ENCODE measurements at regions not wholly inside any gene's neighbourhood (a gene's known extent, or its start where the extent isn't known, plus 50 kb on each side); places are given as distances from the start of the nearest gene placed in this dataset.

DNA sequence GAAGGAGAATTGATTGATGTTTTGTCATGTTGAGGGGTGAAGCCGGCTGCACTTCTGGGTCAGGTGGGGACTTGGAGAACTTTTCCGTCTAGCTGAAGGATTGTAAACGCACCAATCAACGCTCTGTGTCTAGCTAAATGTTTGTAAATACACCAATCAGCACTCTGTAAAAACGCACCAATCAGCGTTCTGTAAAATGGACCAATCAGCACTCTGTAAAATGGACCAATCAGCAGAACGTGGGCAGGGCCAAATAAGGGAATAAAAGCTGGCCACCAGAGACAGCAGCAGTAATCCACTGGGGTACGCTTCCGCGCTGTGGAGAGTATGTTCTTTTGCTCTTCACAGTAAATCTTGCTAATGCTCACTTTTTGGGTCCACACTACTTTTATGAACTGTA lies 384.1 kb downstream of the FOXG1 start:
- Mint-ChIP-seq H3K9me3 (peaks cover 7% of the 10 kb centered on the region), H3K4me1 (no peaks in the 10 kb centered on the region), H3K27ac (no peak overlapping the region), H3K4me3 (no peak overlapping the region), H3K27me3 (no peaks in the 10 kb centered on the region), H3K36me3 (ENCODE audit: low read depth) (no peaks in the 10 kb centered on the region)
- ATAC-seq (ENCODE audit: low read depth) (no peak), DNase-seq (no peak)
- POLR2A ChIA-PET: no interaction called here
- CTCF ChIA-PET: no interaction called here
- intact Hi-C loops (cut with micrococcal nuclease): no loop called here
- no peak for TF ChIP-seq CTCF (IDR thresholded peaks at IDR 0.05)

DNA sequence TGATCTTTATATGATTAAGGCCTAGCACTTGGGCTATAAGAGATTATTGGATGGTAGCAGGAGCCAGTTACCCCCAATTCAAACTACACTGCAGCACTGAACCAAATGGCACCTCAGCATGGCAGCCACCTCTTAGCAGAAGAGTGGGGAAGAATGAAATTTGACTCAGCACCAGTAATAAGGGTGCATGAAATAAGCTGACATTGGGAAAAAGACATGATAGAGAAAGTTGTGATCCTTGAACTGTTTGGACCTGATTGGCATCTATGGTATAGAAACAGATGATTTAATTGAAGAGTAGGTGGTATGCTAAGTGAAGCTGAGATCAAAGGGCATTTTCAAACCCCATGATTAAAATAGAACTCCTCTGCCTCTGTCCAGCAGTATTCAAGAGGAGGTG lies 389.5 kb downstream of the FOXG1 start:
- H3K4me1 Mint-ChIP-seq: no peaks in the 10 kb centered on the region
- H3K27me3 Mint-ChIP-seq: no peaks in the 10 kb centered on the region
- intact Hi-C loops (cut with micrococcal nuclease): no loop called here
- peaks cover 4% of the 10 kb centered on the region for H3K9me3 Mint-ChIP-seq
- H3K27ac Mint-ChIP-seq: no peak overlapping the region
- DNase-seq: no peak
- ChIA-PET CTCF (no interaction called here), POLR2A (no interaction called here)
- H3K4me3 Mint-ChIP-seq: no peak overlapping the region
- no peaks in the 10 kb centered on the region for H3K36me3 Mint-ChIP-seq (ENCODE audit: low read depth)
- no peak for TF ChIP-seq CTCF (IDR thresholded peaks at IDR 0.05)
- ATAC-seq (ENCODE audit: low read depth): no peak

DNA sequence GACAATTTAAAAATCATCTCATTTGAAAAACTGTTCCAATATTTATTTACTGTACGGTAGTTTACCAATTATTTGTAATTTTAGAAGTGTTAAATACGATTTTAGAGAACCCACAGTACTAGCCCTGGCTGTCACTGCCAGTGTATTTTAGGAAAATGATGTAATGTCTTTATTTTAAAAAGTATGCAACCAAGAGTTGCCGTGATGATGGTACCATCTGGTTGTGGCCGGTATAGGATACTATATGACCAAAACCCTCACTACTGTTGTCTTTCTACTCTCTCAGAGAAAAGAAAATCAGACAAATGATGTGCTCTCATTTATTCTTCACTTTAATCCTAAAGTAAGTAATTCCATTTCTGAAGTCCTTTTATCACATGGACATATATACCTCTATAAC lies 395.0 kb downstream of the FOXG1 start:
- Mint-ChIP-seq H3K4me3 (no peak overlapping the region), H3K36me3 (ENCODE audit: low read depth) (no peaks in the 10 kb centered on the region), H3K9me3 (no peaks in the 10 kb centered on the region), H3K27ac (no peak overlapping the region), H3K27me3 (no peaks in the 10 kb centered on the region), H3K4me1 (no peaks in the 10 kb centered on the region)
- DNase-seq (no peak), ATAC-seq (ENCODE audit: low read depth) (no peak)
- intact Hi-C loops (cut with micrococcal nuclease): no loop called here
- ChIA-PET CTCF (no interaction called here), POLR2A (no interaction called here)
- TF ChIP-seq CTCF (IDR thresholded peaks at IDR 0.05): no peak

DNA sequence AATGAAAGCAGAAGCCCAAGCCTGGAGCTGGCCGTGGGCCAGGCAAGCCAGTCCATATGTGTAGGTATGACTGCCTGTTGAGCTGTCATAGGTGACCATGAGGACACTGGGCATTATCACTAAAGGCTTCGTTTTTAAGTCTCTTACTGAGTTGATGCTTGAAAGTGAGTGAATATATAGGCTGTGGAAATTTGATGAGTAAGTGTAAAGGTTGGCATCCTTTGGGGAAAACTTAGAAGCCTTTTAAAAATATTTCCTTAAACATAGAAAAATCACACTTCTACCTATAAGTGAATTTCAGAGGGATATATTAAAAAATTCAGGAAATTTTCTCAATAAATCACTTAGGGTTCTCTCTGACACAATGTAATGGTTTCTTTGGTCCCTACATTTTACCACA lies 396.5 kb downstream of the FOXG1 start:
- intact Hi-C loops (cut with micrococcal nuclease): no loop called here
- POLR2A ChIA-PET: no interaction called here
- no peaks in the 10 kb centered on the region for H3K9me3 Mint-ChIP-seq
- no peak overlapping the region for H3K27ac Mint-ChIP-seq
- no peaks in the 10 kb centered on the region for H3K4me1 Mint-ChIP-seq
- no peaks in the 10 kb centered on the region for H3K27me3 Mint-ChIP-seq
- no peak overlapping the region for H3K4me3 Mint-ChIP-seq
- no peak for DNase-seq
- ATAC-seq (ENCODE audit: low read depth): no peak
- H3K36me3 Mint-ChIP-seq (ENCODE audit: low read depth): no peaks in the 10 kb centered on the region
- CTCF ChIA-PET: no interaction called here
- no peak for TF ChIP-seq CTCF (IDR thresholded peaks at IDR 0.05)

DNA sequence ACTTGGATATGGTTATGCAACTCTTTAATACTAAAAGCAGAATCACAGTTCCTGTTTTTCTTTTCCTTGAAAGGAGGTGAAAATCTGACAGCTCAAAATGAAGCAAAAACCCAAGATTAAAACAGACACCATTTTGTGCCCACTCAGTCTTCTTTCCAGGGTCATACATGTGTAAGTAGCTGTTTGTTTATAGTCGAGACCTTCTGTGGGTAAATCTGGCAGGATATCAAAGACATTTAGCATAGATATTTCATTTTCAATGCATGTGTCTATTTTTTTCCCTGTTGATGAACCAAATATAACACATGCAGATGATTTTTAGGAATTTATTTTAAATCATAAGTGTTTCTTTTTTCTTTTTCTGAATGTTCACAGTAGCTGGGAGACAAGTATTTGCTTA lies 398.8 kb downstream of the FOXG1 start:
- Mint-ChIP-seq H3K27ac (no peak overlapping the region), H3K4me1 (no peaks in the 10 kb centered on the region), H3K4me3 (no peak overlapping the region), H3K9me3 (no peaks in the 10 kb centered on the region), H3K27me3 (no peaks in the 10 kb centered on the region), H3K36me3 (ENCODE audit: low read depth) (no peaks in the 10 kb centered on the region)
- intact Hi-C loops (cut with micrococcal nuclease): no loop called here
- ATAC-seq (ENCODE audit: low read depth) (no peak), DNase-seq (no peak)
- CTCF ChIA-PET: no interaction called here
- POLR2A ChIA-PET: no interaction called here
- no peak for TF ChIP-seq CTCF (IDR thresholded peaks at IDR 0.05)

Measured in activated B cell treated with CpG ODN at 0.5 μM for 24 hours (primary cell).